Esophagus mucosa (tissue), 1 donor: ENCODE measurements at regions not wholly inside any gene's neighbourhood (a gene's known extent, or its start where the extent isn't known, plus 50 kb on each side); places are given as distances from the start of the nearest gene placed in this dataset.

Experiments used
- ATAC-seq: fragments of 200-7000 bp; cut with Tn5 transposase; one replicate; pipeline ENCODE4 v1.9.1; 2020
- donor health status: DM: yes; HTN: yes; CAD: no.

GRCh38 chr4:165723051-165723795 lies 149.8 kb upstream of the TLL1 start:
- no peak for ATAC-seq

- no peak for ATAC-seq
Measured at GRCh38 chr4:165724786-165725185, 148.3 kb upstream of the TLL1 start.

GRCh38 chr4:165725352-165725751 lies 147.7 kb upstream of the TLL1 start:
- ATAC-seq, result no peak

- ATAC-seq, result no peak
Measured at GRCh38 chr4:165726831-165727230, 146.2 kb upstream of the TLL1 start.

GRCh38 chr4:165737309-165737972 lies 135.6 kb upstream of the TLL1 start:
- no peak for ATAC-seq

GRCh38 chr4:165738571-165738970 lies 134.5 kb upstream of the TLL1 start:
- ATAC-seq, result no peak

- no peak for ATAC-seq
Measured at GRCh38 chr4:165740911-165741310, 132.1 kb upstream of the TLL1 start.

- ATAC-seq, result no peak
Measured at GRCh38 chr4:165743422-165743821, 129.6 kb upstream of the TLL1 start.

- ATAC-seq, result no peak
Measured at GRCh38 chr4:165744370-165744769, 128.7 kb upstream of the TLL1 start.

- no peak for ATAC-seq
Measured at GRCh38 chr4:165748321-165748720, 124.7 kb upstream of the TLL1 start.

- ATAC-seq, result no peak
Measured at GRCh38 chr4:165751882-165752281, 121.2 kb upstream of the TLL1 start.

GRCh38 chr4:165754664-165755063 lies 118.4 kb upstream of the TLL1 start:
- ATAC-seq, result no peak

- ATAC-seq, result no peak
Measured at GRCh38 chr4:165756836-165757235, 116.2 kb upstream of the TLL1 start.

GRCh38 chr4:165757451-165757850 lies 115.6 kb upstream of the TLL1 start:
- no peak for ATAC-seq

- no peak for ATAC-seq
Measured at GRCh38 chr4:165758086-165758485, 115.0 kb upstream of the TLL1 start.

GRCh38 chr4:165760182-165760581 lies 112.9 kb upstream of the TLL1 start:
- no peak for ATAC-seq

GRCh38 chr4:165761963-165762362 lies 111.1 kb upstream of the TLL1 start:
- ATAC-seq, result no peak

- no peak for ATAC-seq
Measured at GRCh38 chr4:165763640-165764039, 109.4 kb upstream of the TLL1 start.

GRCh38 chr4:165765053-165765452 lies 108.0 kb upstream of the TLL1 start:
- ATAC-seq, result no peak

GRCh38 chr4:165766018-165766417 lies 107.0 kb upstream of the TLL1 start:
- no peak for ATAC-seq

- ATAC-seq, result no peak
Measured at GRCh38 chr4:165766976-165767375, 106.1 kb upstream of the TLL1 start.

GRCh38 chr4:165767671-165768070 lies 105.4 kb upstream of the TLL1 start:
- no peak for ATAC-seq

- no peak for ATAC-seq
Measured at GRCh38 chr4:165768281-165768680, 104.8 kb upstream of the TLL1 start.

- no peak for ATAC-seq
Measured at GRCh38 chr4:165774326-165774725, 98.7 kb upstream of the TLL1 start.
